ENCODE measurements at regions not wholly inside any gene's neighbourhood (a gene's known extent, or its start where the extent isn't known, plus 50 kb on each side); places are given as distances from the start of the nearest gene placed in this dataset.

DNA sequence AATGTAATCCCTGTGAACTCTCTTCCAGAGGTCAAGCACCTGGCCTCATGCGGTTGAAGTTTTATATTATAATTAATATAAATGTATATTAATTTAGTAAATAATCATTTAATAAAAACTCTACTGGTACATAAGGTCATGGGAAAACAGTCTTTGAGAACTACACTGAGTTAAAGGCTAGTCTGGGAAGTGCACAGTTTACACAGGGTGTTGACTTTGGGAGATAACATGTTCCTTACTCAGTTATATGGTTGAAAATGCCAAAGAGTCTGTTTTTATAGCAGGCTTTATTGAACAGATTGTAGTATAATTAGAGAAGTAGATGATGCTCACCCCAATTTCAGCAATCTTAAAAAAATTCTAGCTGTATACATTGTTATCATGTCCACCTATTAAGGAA, 735.9 kb downstream of the GATA3 start:
- DNase-seq (ENCODE audit: low spot score), result no peak
- H3K9me3 Mint-ChIP-seq (ENCODE audit: unreplicated experiment), result no peaks in the 10 kb centered on the region
- peaks cover 3% of the 10 kb centered on the region for H3K27me3 Mint-ChIP-seq (ENCODE audit: unreplicated experiment)
- no peak overlapping the region for H3K4me3 Mint-ChIP-seq (ENCODE audit: unreplicated experiment)
- no peaks in the 10 kb centered on the region for H3K36me3 Mint-ChIP-seq (ENCODE audit: low read depth, unreplicated experiment)
- H3K4me1 Mint-ChIP-seq (ENCODE audit: unreplicated experiment), result peaks cover 4% of the 10 kb centered on the region
- TF ChIP-seq, protein P1, sequence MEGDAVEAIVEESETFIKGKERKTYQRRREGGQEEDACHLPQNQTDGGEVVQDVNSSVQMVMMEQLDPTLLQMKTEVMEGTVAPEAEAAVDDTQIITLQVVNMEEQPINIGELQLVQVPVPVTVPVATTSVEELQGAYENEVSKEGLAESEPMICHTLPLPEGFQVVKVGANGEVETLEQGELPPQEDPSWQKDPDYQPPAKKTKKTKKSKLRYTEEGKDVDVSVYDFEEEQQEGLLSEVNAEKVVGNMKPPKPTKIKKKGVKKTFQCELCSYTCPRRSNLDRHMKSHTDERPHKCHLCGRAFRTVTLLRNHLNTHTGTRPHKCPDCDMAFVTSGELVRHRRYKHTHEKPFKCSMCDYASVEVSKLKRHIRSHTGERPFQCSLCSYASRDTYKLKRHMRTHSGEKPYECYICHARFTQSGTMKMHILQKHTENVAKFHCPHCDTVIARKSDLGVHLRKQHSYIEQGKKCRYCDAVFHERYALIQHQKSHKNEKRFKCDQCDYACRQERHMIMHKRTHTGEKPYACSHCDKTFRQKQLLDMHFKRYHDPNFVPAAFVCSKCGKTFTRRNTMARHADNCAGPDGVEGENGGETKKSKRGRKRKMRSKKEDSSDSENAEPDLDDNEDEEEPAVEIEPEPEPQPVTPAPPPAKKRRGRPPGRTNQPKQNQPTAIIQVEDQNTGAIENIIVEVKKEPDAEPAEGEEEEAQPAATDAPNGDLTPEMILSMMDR (IDR thresholded peaks at IDR 0.05; ENCODE audit: unreplicated experiment), result no peak
- H3K27ac Mint-ChIP-seq (ENCODE audit: unreplicated experiment), result no peak overlapping the region

DNA sequence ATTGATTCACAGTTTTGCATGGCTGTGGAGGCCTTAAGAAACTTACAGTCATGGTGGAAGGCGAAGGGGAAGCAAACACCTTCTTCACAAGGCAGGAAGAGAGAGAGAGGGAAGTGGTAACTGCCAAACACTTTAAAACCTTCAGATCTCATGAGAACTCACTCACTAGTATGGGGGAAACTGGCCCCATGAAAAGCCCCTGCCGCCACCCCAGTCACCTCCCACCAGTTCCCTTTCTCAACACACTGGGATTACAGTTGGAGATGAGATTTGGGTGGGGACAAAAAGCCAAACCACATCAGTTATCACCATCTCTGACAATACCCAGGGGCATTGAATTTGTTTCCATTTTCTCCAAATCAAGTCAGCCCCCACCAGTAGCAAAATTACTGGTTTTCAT, 740.4 kb downstream of the GATA3 start:
- TF ChIP-seq, protein P1 (IDR thresholded peaks at IDR 0.05; ENCODE audit: unreplicated experiment), result no peak
- H3K36me3 Mint-ChIP-seq (ENCODE audit: low read depth, unreplicated experiment), result no peaks in the 10 kb centered on the region
- no peak overlapping the region for H3K4me3 Mint-ChIP-seq (ENCODE audit: unreplicated experiment)
- no peak overlapping the region for H3K27ac Mint-ChIP-seq (ENCODE audit: unreplicated experiment)
- H3K27me3 Mint-ChIP-seq (ENCODE audit: unreplicated experiment), result no peaks in the 10 kb centered on the region
- H3K9me3 Mint-ChIP-seq (ENCODE audit: unreplicated experiment), result no peaks in the 10 kb centered on the region
- DNase-seq (ENCODE audit: low spot score), result no peak
- peaks cover 4% of the 10 kb centered on the region for H3K4me1 Mint-ChIP-seq (ENCODE audit: unreplicated experiment)

DNA sequence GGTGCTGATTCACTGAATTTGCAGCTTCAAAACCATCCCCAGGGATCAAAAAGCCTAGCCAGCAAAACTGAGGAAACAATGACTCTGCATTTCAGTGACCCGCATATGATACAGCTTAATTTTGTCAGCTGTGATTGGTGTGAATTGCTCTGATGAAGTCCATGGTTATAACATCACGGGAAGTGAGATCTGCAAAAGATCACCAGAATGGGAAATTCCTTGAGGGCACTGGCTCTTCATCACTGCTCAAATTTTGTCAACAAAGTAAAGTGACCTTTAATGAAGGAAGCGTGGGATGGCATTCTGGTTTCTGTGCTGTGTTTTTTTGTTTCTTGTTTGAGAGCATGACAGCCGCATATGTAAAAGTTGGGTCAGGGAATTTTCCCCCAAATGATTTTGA, 745.9 kb downstream of the GATA3 start:
- Mint-ChIP-seq H3K9me3 (ENCODE audit: unreplicated experiment) (no peaks in the 10 kb centered on the region), H3K36me3 (ENCODE audit: low read depth, unreplicated experiment) (no peaks in the 10 kb centered on the region), H3K4me1 (ENCODE audit: unreplicated experiment) (no peaks in the 10 kb centered on the region), H3K27me3 (ENCODE audit: unreplicated experiment) (no peaks in the 10 kb centered on the region), H3K27ac (ENCODE audit: unreplicated experiment) (no peak overlapping the region), H3K4me3 (ENCODE audit: unreplicated experiment) (no peak overlapping the region)
- TF ChIP-seq, protein P1 (IDR thresholded peaks at IDR 0.05; ENCODE audit: unreplicated experiment), result no peak
- no peak for DNase-seq (ENCODE audit: low spot score)

DNA sequence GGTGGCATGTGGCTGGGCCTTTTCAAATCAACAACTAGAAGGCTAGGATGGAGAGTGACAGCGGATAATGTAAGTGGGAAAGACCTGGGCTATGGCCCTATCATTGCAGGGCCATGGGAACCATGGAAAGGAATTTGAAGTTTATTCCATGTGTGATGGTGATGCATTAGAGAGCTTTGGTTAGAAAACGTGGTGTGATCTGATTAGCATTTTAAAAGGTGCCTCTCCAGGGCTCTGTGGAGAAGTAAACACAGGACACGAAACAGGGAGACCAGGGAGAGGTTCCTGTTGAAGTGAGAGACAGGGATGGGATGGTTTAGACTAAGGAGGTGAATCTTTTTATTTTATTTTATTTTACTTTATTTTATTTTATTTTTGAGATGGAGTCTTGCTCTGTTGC, 749.5 kb downstream of the GATA3 start:
- Mint-ChIP-seq H3K27me3 (ENCODE audit: unreplicated experiment) (peaks cover 3% of the 10 kb centered on the region), H3K27ac (ENCODE audit: unreplicated experiment) (no peak overlapping the region), H3K9me3 (ENCODE audit: unreplicated experiment) (no peaks in the 10 kb centered on the region), H3K4me3 (ENCODE audit: unreplicated experiment) (no peak overlapping the region), H3K36me3 (ENCODE audit: low read depth, unreplicated experiment) (no peaks in the 10 kb centered on the region), H3K4me1 (ENCODE audit: unreplicated experiment) (no peaks in the 10 kb centered on the region)
- DNase-seq (ENCODE audit: low spot score), result no peak
- TF ChIP-seq, protein P1 (IDR thresholded peaks at IDR 0.05; ENCODE audit: unreplicated experiment), result no peak

DNA sequence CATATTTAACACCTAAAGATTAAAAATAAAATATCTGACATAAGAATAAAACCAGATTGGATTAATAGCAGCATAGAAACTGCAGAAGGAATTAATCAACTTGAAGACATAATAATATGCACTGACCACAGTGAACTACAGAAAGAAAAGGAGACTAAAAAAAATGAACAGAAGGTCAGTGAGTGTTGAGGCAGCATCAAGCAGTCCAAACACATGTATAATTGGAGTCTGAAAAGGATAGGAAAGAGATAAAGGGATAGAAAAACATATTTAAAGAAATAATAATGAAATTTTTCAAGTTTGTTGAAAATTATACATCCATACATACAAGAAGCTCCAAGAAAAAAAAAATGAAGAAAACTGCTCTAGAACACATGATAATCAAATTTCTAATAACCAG, 756.2 kb downstream of the GATA3 start:
- no peaks in the 10 kb centered on the region for H3K4me1 Mint-ChIP-seq (ENCODE audit: unreplicated experiment)
- no peaks in the 10 kb centered on the region for H3K36me3 Mint-ChIP-seq (ENCODE audit: low read depth, unreplicated experiment)
- no peaks in the 10 kb centered on the region for H3K9me3 Mint-ChIP-seq (ENCODE audit: unreplicated experiment)
- no peak overlapping the region for H3K27ac Mint-ChIP-seq (ENCODE audit: unreplicated experiment)
- DNase-seq (ENCODE audit: low spot score), result no peak
- H3K4me3 Mint-ChIP-seq (ENCODE audit: unreplicated experiment), result no peak overlapping the region
- TF ChIP-seq, protein P1 (IDR thresholded peaks at IDR 0.05; ENCODE audit: unreplicated experiment), result no peak
- peaks cover 3% of the 10 kb centered on the region for H3K27me3 Mint-ChIP-seq (ENCODE audit: unreplicated experiment)
